Spleen (tissue), 11 donors: ENCODE measurements at regions not wholly inside any gene's neighbourhood (a gene's known extent, or its start where the extent isn't known, plus 50 kb on each side); places are given as distances from the start of the nearest gene placed in this dataset.

Source experiments
- DNase-seq: peaks from one replicate; pipeline ENCODE4 v3.0.0-alpha.2; 2020
- H3K27ac ChIP-seq, 8 donors: fragments of 200-600 bp; sonication (generic) in 7 of 8; 1 replicate in 4 of 8; 2 replicates in 4 of 8; pipeline versions ENCODE4 v1.5.0 to v1.8.0; 2016 to 2021; ENCODE audit warnings: inconsistent platforms in 4 of 8, mild to moderate bottlenecking in 4 of 8, moderate library complexity in 1 of 8
- H3K27me3 ChIP-seq, 7 donors: fragments of 200-600 bp; sonication (generic) in 6 of 7; replicated peaks in 1 of 7; 1 replicate in 4 of 7; 2 replicates in 3 of 7; pipeline versions ENCODE4 v1.5.0 to v1.8.0; 2016 to 2021; ENCODE audit warnings: inconsistent platforms in 3 of 7, mild to moderate bottlenecking in 1 of 7
- H3K36me3 ChIP-seq, 6 donors: fragments of 200-600 bp; sonication (generic) in 5 of 6; 1 replicate in 4 of 6; 2 replicates in 2 of 6; pipeline versions ENCODE4 v1.5.0 to v1.8.0; 2016 to 2021; ENCODE audit warnings: inconsistent platforms in 2 of 6
- H3K4me1 ChIP-seq, 6 donors: fragments of 200-600 bp; sonication (generic) in 5 of 6; 1 replicate in 3 of 6; 2 replicates in 3 of 6; pipeline versions ENCODE4 v1.5.0 to v1.8.0; 2016 to 2021; ENCODE audit warnings: inconsistent platforms in 3 of 6
- H3K4me3 ChIP-seq, 8 donors: fragments of 200-600 bp; sonication (generic) in 7 of 8; 1 replicate in 4 of 8; 2 replicates in 4 of 8; pipeline versions ENCODE4 v1.5.0 to v1.8.0; 2016 to 2021; ENCODE audit warnings: inconsistent platforms in 4 of 8, mild to moderate bottlenecking in 4 of 8, moderate library complexity in 2 of 8
- H3K9me3 ChIP-seq, 8 donors: fragments of 200-600 bp; sonication (generic) in 7 of 8; 1 replicate in 4 of 8; 2 replicates in 4 of 8; pipeline versions ENCODE4 v1.5.0 to v1.8.0; 2016 to 2021; ENCODE audit warnings: inconsistent platforms in 4 of 8
- CTCF ChIP-seq, 11 experiments: fragments of 200-600 bp in 7 of 11; fragments of 450-650 bp in 4 of 11; sonication (generic) in 4 of 11; IDR thresholded peaks in 8 of 11; conservative IDR thresholded peaks in 3 of 11; 1 replicate in 7 of 11; 2 replicates in 4 of 11; pipeline versions ENCODE4 v1.4.0 to v1.8.0; 2016 to 2021; ENCODE audit warnings: antibody characterized with exemption in 11 of 11, inconsistent platforms in 4 of 11, mild to moderate bottlenecking in 1 of 11
- POLR2A ChIP-seq, 3 donors: fragments of 450-650 bp; IDR thresholded peaks; one replicate each; pipeline ENCODE4 v1.5.1; 2017; ENCODE audit warnings: antibody characterized with exemption in 3 of 3, mild to moderate bottlenecking in 1 of 3
- POLR2AphosphoS5 ChIP-seq, 3 donors: sonication (generic); formaldehyde crosslinking; IDR thresholded peaks; one replicate each; pipeline ENCODE4 v1.5.1; 2017; ENCODE audit warnings: antibody characterized with exemption in 3 of 3
- WGBS, 5 donors: extraction: QIAGEN DNeasy Blood & Tissue Kit in 3 of 5; methylation state at CpG; one replicate each; pipeline versions ENCODE4 v1.1.5 to v1.1.7; 2013 to 2018; 5-methylcytosine and 5-hydroxymethylcytosine counted together
- intact Hi-C: fragments of 100-400 bp; cut with DNase I; formaldehyde crosslinking; loops from one replicate; pipeline ENCODE4 v1.15.0; 2023; ENCODE audit warnings: low total_unique reads
- donor health status: healthy with polysubstance abuse.
- donor health status: DM: no; HTN: no; CAD: no; lungs with moderate emphysema.
- donor health status: DM: no; HTN: no; CAD: no.
- donor health status: Bipolar disorder and iron deficiency.
- donor health status: healthy.
- donor health status: DM: no; HTN: no; CAD: no.
- donor health status: DM: yes; HTN: yes; CAD: no.

GRCh38 chrX:129065895-129066294, 457.4 kb downstream of the SMARCA1 start:
- Histone ChIP-seq H3K36me3 (no peaks in the 10 kb centered on the region), H3K4me3 (no peak overlapping the region), H3K4me1 (no peaks in the 10 kb centered on the region), H3K27me3 (no peaks in the 10 kb centered on the region), H3K9me3 (no peaks in the 10 kb centered on the region), H3K27ac (no peak overlapping the region)
- intact Hi-C loops, result no loop called here
- DNase-seq, result no peak
- WGBS, 5 donors, result 87 to 100% (median 95%) methylated on average over 1 of the region's 1 CpG
- TF ChIP-seq CTCF (IDR thresholded peaks at IDR 0.05 in 8 of 11, conservative IDR thresholded peaks at IDR 0.05 in 3 of 11) (no peak), POLR2AphosphoS5 (IDR thresholded peaks at IDR 0.05) (no peak), POLR2A (IDR thresholded peaks at IDR 0.05) (no peak)

- no peak overlapping the region for H3K27ac ChIP-seq
- 83 to 100% (median 91%) methylated on average over 1 of the region's 1 CpG for WGBS, 5 donors
- H3K4me3 ChIP-seq, result no peak overlapping the region
- H3K27me3 ChIP-seq, result no peaks in the 10 kb centered on the region
- H3K36me3 ChIP-seq, result no peaks in the 10 kb centered on the region
- no peaks in the 10 kb centered on the region for H3K9me3 ChIP-seq
- H3K4me1 ChIP-seq, result no peaks in the 10 kb centered on the region
- no peak for TF ChIP-seq CTCF (IDR thresholded peaks at IDR 0.05 in 8 of 11, conservative IDR thresholded peaks at IDR 0.05 in 3 of 11)
- no peak for TF ChIP-seq POLR2A (IDR thresholded peaks at IDR 0.05)
- intact Hi-C loops, result no loop called here
- DNase-seq, result no peak
Measured at GRCh38 chrX:129058405-129058804, 464.9 kb downstream of the SMARCA1 start.

- intact Hi-C loops, result no loop called here
- Histone ChIP-seq H3K36me3 (no peaks in the 10 kb centered on the region), H3K27me3 (no peaks in the 10 kb centered on the region), H3K27ac (no peak overlapping the region), H3K9me3 (no peaks in the 10 kb centered on the region), H3K4me3 (no peak overlapping the region), H3K4me1 (no peaks in the 10 kb centered on the region)
- 90 to 100% (median 91%) methylated on average over 6 to 11 of the region's 11 CpGs for whole genome bisulfite sequencing, 5 donors
- TF ChIP-seq POLR2A (IDR thresholded peaks at IDR 0.05) (no peak), POLR2AphosphoS5 (IDR thresholded peaks at IDR 0.05) (no peak), CTCF (IDR thresholded peaks at IDR 0.05 in 8 of 11, conservative IDR thresholded peaks at IDR 0.05 in 3 of 11) (no peak)
- no peak for DNase-seq
Measured at GRCh38 chrX:129043138-129043537, 480.2 kb downstream of the SMARCA1 start.

DNA sequence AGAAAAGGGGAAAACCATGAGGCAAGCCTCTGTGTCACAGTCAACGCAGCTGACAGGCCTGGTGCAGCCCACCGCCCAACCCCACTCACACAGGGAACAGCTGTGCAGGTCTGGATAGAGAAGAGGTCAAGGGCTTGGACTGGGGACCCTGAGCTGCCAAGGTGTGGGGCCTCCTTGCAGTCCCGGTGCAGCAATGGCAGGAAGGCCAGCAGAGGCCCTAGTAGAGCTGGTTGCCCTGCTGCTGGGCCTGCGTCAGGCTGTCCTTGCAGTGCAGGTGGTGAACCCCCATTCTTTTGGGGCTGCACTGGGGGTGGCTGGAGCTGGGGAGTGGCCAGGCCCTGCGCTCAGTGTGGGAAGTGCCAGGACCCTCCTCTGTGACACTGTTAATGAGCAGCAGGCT, 482.0 kb downstream of the SMARCA1 start:
- 62 to 100% (median 86%) methylated on average over 3 to 5 of the region's 5 CpGs; no CpG with 5 or more reads in 1 of the 5 donors for WGBS, 5 donors
- no peaks in the 10 kb centered on the region for H3K4me1 ChIP-seq
- H3K36me3 ChIP-seq, result no peaks in the 10 kb centered on the region
- TF ChIP-seq CTCF (IDR thresholded peaks at IDR 0.05 in 8 of 11, conservative IDR thresholded peaks at IDR 0.05 in 3 of 11) (no peak), POLR2AphosphoS5 (IDR thresholded peaks at IDR 0.05) (no peak), POLR2A (IDR thresholded peaks at IDR 0.05) (no peak)
- intact Hi-C loops, result no loop called here
- no peaks in the 10 kb centered on the region for H3K9me3 ChIP-seq
- no peak for DNase-seq
- H3K27me3 ChIP-seq, result no peaks in the 10 kb centered on the region
- H3K4me3 ChIP-seq, result no peak overlapping the region
- H3K27ac ChIP-seq, result no peak overlapping the region
